ENCODE measurements at regions not wholly inside any gene's neighbourhood (a gene's known extent, or its start where the extent isn't known, plus 50 kb on each side); places are given as distances from the start of the nearest gene placed in this dataset.

- Histone ChIP-seq H3K27me3 (ENCODE audit: insufficient read depth, low read length) (no peaks in the 10 kb centered on the region), H3K23ac (ENCODE audit: insufficient read length, low read depth, low read length) (no peak overlapping the region), H2BK120ac (ENCODE audit: low read depth, low read length, poor library complexity, severe bottlenecking) (no peak overlapping the region), H2BK5ac (ENCODE audit: insufficient read length, low read length) (no peak overlapping the region), H3K4ac (ENCODE audit: low read depth, low read length) (no peak overlapping the region), H3K79me2 (ENCODE audit: insufficient read depth, low read length) (no peaks in the 10 kb centered on the region), H3K9ac (ENCODE audit: extremely low read depth, insufficient read length, low read length) (no peak overlapping the region), H3K56ac (ENCODE audit: insufficient read length, low read depth, low read length) (no peak overlapping the region), H4K5ac (ENCODE audit: insufficient read length, low read depth, low read length) (no peak overlapping the region), H4K8ac (replicated peaks; ENCODE audit: insufficient read length, low read depth, low read length) (no peak overlapping the region), H3T11ph (ENCODE audit: low read length) (no peak overlapping the region), H4K20me1 (ENCODE audit: control insufficient read depth, insufficient read depth, insufficient read length) (no peaks in the 10 kb centered on the region), H3K4me1 (ENCODE audit: insufficient read depth, low read length) (no peaks in the 10 kb centered on the region), H2AK5ac (ENCODE audit: insufficient read length, low read length) (no peak overlapping the region), H3K14ac (ENCODE audit: insufficient read depth, low read length) (no peak overlapping the region; the same call in 1 of the 2 replicates), H3K27ac (ENCODE audit: insufficient read length, low read depth, low read length) (no peak overlapping the region), H3K4me2 (ENCODE audit: insufficient read depth, insufficient read length, low read length) (no peak overlapping the region), H3K18ac (ENCODE audit: insufficient read length, low read depth, low read length) (no peak overlapping the region), H3K23me2 (ENCODE audit: insufficient read length, low read depth, low read length, poor library complexity, severe bottlenecking) (no peaks in the 10 kb centered on the region), H2AFZ (ENCODE audit: low read length) (no peak overlapping the region), H2BK20ac (ENCODE audit: low read depth, low read length, poor library complexity, severe bottlenecking) (no peak overlapping the region), H4K91ac (ENCODE audit: insufficient read length, low read depth, low read length) (no peak overlapping the region), H3K9me3 (ENCODE audit: control insufficient read depth, low read depth, low read length) (peaks cover 1% of the 10 kb centered on the region), H3K79me1 (ENCODE audit: insufficient read depth, low read depth, low read length, poor library complexity, severe bottlenecking) (no peaks in the 10 kb centered on the region), H2BK15ac (ENCODE audit: low read depth, low read length) (no peak overlapping the region), H2BK12ac (ENCODE audit: insufficient read length, low read depth, low read length) (no peak overlapping the region)
- peaks cover 24 to 26% of the 10 kb centered on the region in 2 experiments for H3K9me3 Mint-ChIP-seq
- H3K36me3 Mint-ChIP-seq (ENCODE audit: insufficient read depth in 1 of 3, low read depth in 3 of 3): peaks cover 3 to 26% (median 25%) of the 10 kb centered on the region in 3 experiments; a peak in 6 of 7 replicates
- no peak overlapping the region for H3K27ac Mint-ChIP-seq
- no CpG with 5 or more reads among the region's 5 CpGs for WGBS (ENCODE audit: extremely low coverage, insufficient read length, low lambda C conversion rate)
- no peaks in the 10 kb centered on the region for H3K4me1 Mint-ChIP-seq
- no peak for DNase-seq
- H3K4me3 Mint-ChIP-seq: no peak overlapping the region
- no peak for TF ChIP-seq CTCF (conservative IDR thresholded peaks at IDR 0.05)
- no peaks in the 10 kb centered on the region for H3K27me3 Mint-ChIP-seq (ENCODE audit: low read depth)
Observed at GRCh38 chr3:163132111-163132510, 1635.5 kb downstream of the OTOL1 start.
